ENCODE measurements at regions not wholly inside any gene's neighbourhood (a gene's known extent, or its start where the extent isn't known, plus 50 kb on each side); places are given as distances from the start of the nearest gene placed in this dataset.

DNA sequence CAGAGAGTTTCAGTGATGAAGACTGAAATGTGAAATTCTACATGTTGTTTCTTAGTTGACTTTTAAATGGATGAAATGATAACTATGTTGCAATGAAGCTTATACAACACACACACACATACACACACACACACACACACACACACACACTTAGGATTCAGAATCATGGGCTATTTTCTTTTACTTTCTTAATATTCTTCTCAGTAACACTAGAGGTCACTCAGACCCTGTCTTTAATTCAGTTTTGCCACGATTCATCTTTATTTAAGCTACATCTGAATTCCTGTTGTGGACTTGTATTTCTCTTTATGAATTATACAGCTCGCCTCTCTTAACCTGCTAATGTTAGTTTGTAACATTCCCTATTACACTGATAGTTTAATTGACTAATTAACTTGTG is 109.6 kb upstream of the GOT2 start:
- peak; percentile 62 for DNase-seq (ENCODE audit: insufficient read length, low spot score, missing footprints)
- Histone ChIP-seq H4K20me1 (ENCODE audit: insufficient read depth, low read length) (no peaks in the 10 kb centered on the region), H3K4me3 (ENCODE audit: insufficient read depth, low read length) (no peak overlapping the region), H3K4me1 (ENCODE audit: insufficient read depth, low read length) (no peaks in the 10 kb centered on the region), H3K9me3 (ENCODE audit: low read depth, low read length) (no peaks in the 10 kb centered on the region), H3K36me3 (ENCODE audit: insufficient read depth, low read length) (no peaks in the 10 kb centered on the region), H3K4me2 (ENCODE audit: insufficient read depth, low read length) (no peak overlapping the region), H3K27me3 (ENCODE audit: insufficient read depth, low read length) (no peaks in the 10 kb centered on the region), H3K79me2 (ENCODE audit: insufficient read depth, low read length) (no peaks in the 10 kb centered on the region), H2AFZ (ENCODE audit: low read length) (no peak overlapping the region), H3K27ac (ENCODE audit: low read depth, low read length) (no peak overlapping the region)
- TF ChIP-seq, protein P1, sequence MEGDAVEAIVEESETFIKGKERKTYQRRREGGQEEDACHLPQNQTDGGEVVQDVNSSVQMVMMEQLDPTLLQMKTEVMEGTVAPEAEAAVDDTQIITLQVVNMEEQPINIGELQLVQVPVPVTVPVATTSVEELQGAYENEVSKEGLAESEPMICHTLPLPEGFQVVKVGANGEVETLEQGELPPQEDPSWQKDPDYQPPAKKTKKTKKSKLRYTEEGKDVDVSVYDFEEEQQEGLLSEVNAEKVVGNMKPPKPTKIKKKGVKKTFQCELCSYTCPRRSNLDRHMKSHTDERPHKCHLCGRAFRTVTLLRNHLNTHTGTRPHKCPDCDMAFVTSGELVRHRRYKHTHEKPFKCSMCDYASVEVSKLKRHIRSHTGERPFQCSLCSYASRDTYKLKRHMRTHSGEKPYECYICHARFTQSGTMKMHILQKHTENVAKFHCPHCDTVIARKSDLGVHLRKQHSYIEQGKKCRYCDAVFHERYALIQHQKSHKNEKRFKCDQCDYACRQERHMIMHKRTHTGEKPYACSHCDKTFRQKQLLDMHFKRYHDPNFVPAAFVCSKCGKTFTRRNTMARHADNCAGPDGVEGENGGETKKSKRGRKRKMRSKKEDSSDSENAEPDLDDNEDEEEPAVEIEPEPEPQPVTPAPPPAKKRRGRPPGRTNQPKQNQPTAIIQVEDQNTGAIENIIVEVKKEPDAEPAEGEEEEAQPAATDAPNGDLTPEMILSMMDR (IDR thresholded peaks at IDR 0.05; ENCODE audit: extremely low read depth, low read depth, low read length): peak; percentile 27

DNA sequence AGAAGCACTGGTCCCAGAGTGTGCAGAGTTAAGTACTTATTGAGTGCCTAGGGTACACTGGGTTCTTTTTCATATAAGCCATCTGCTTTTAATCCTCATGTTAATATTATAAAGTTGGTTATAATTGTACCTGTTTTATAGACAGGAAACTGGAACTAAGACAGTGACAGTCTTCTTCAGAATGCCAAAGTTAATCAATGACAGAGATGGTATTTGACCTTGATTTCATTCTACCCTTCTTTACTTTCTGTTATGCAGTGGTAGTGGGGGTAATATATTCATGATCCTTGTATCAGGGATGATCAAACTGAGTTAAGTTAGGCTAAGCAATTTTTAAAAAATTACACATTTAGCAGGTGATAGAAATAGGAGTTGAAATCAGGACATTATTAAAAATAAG is 108.6 kb upstream of the GOT2 start:
- H3K9me3 ChIP-seq (ENCODE audit: low read depth, low read length): no peaks in the 10 kb centered on the region
- no peak overlapping the region for H2AFZ ChIP-seq (ENCODE audit: low read length)
- no peak overlapping the region for H3K4me2 ChIP-seq (ENCODE audit: insufficient read depth, low read length)
- no peak for DNase-seq (ENCODE audit: insufficient read length, low spot score, missing footprints)
- no peaks in the 10 kb centered on the region for H3K4me1 ChIP-seq (ENCODE audit: insufficient read depth, low read length)
- H3K27me3 ChIP-seq (ENCODE audit: insufficient read depth, low read length): no peaks in the 10 kb centered on the region
- H3K36me3 ChIP-seq (ENCODE audit: insufficient read depth, low read length): no peaks in the 10 kb centered on the region
- TF ChIP-seq, protein P1 (IDR thresholded peaks at IDR 0.05; ENCODE audit: extremely low read depth, low read depth, low read length): no peak
- H3K79me2 ChIP-seq (ENCODE audit: insufficient read depth, low read length): no peaks in the 10 kb centered on the region
- no peaks in the 10 kb centered on the region for H4K20me1 ChIP-seq (ENCODE audit: insufficient read depth, low read length)
- no peak overlapping the region for H3K4me3 ChIP-seq (ENCODE audit: insufficient read depth, low read length)
- no peak overlapping the region for H3K27ac ChIP-seq (ENCODE audit: low read depth, low read length)

DNA sequence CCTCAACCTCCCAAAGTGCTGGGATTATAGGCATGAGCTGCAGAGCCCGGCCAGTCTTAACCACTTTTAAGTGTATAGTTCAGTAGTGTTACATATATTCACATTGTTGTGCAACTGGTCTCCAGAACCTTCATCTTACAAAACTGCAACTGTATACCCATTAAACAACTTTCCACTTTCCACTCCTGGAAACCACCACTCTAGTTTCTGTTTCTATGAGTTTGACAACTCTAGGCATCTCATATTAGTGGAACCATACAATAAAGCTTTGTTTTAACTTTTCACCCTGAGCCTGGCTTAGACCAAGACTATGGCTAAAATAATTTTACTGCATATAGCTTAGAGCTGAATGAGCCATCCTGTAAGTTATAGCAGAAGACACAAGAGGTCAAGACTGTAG is 108.0 kb upstream of the GOT2 start:
- Histone ChIP-seq H3K36me3 (ENCODE audit: insufficient read depth, low read length) (no peaks in the 10 kb centered on the region), H3K4me3 (ENCODE audit: insufficient read depth, low read length) (no peak overlapping the region), H3K27me3 (ENCODE audit: insufficient read depth, low read length) (no peaks in the 10 kb centered on the region), H3K4me2 (ENCODE audit: insufficient read depth, low read length) (no peak overlapping the region), H3K79me2 (ENCODE audit: insufficient read depth, low read length) (no peaks in the 10 kb centered on the region), H3K4me1 (ENCODE audit: insufficient read depth, low read length) (no peaks in the 10 kb centered on the region), H2AFZ (ENCODE audit: low read length) (no peak overlapping the region), H4K20me1 (ENCODE audit: insufficient read depth, low read length) (no peaks in the 10 kb centered on the region), H3K9me3 (ENCODE audit: low read depth, low read length) (no peaks in the 10 kb centered on the region), H3K27ac (ENCODE audit: low read depth, low read length) (no peak overlapping the region)
- TF ChIP-seq, protein P1 (IDR thresholded peaks at IDR 0.05; ENCODE audit: extremely low read depth, low read depth, low read length): no peak
- no peak for DNase-seq (ENCODE audit: insufficient read length, low spot score, missing footprints)

DNA sequence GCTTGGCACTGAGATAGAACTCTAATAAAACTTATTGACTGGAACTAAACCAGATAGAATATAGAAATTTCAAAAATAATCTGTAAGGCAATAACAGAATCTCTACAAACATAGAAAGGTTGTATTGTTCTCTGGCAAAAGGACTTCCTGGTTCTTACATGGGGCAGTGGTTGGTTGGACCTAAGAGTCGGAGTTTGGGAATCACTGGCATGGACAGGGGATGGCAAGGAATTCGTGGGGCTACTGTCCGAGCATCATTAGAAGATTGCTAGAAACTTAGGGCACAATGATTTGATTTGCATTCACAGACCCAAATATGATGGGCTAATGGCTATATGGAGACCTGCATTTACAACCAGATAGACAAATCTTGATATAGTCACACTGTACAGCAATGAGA is 103.8 kb upstream of the GOT2 start:
- TF ChIP-seq, protein P1 (IDR thresholded peaks at IDR 0.05; ENCODE audit: extremely low read depth, low read depth, low read length): no peak
- Histone ChIP-seq H3K79me2 (ENCODE audit: insufficient read depth, low read length) (no peaks in the 10 kb centered on the region), H2AFZ (ENCODE audit: low read length) (no peak overlapping the region), H3K36me3 (ENCODE audit: insufficient read depth, low read length) (no peaks in the 10 kb centered on the region), H3K4me3 (ENCODE audit: insufficient read depth, low read length) (no peak overlapping the region), H3K27me3 (ENCODE audit: insufficient read depth, low read length) (no peaks in the 10 kb centered on the region), H3K4me2 (ENCODE audit: insufficient read depth, low read length) (no peak overlapping the region), H3K9me3 (ENCODE audit: low read depth, low read length) (no peaks in the 10 kb centered on the region), H4K20me1 (ENCODE audit: insufficient read depth, low read length) (no peaks in the 10 kb centered on the region), H3K4me1 (ENCODE audit: insufficient read depth, low read length) (no peaks in the 10 kb centered on the region), H3K27ac (ENCODE audit: low read depth, low read length) (no peak overlapping the region)
- DNase-seq (ENCODE audit: insufficient read length, low spot score, missing footprints): no peak
